OCI-LY1 (cell line): ENCODE measurements at regions not wholly inside any gene's neighbourhood (a gene's known extent, or its start where the extent isn't known, plus 50 kb on each side); places are given as distances from the start of the nearest gene placed in this dataset.

Source experiments
- CTCF ChIP-seq: fragments of 200-600 bp; sonication (generic), shearing (Covaris generic); IDR thresholded peaks from 2 replicates; pipeline ENCODE4 v1.5.1; 2017; ENCODE audit warnings: mild to moderate bottlenecking, antibody characterized with exemption, low read length, moderate library complexity, mixed read lengths
- EZH2 ChIP-seq: fragments of 200-600 bp; sonication (generic), shearing (Covaris generic); IDR thresholded peaks from 2 replicates; pipeline ENCODE4 v1.8.0; 2017; ENCODE audit warnings: borderline replicate concordance, mixed run types, mild to moderate bottlenecking, antibody characterized with exemption, low read length, moderate library complexity, mixed read lengths

- TF ChIP-seq EZH2 (no peak), CTCF (no peak)
Measured at GRCh38 chr16:86866986-86867722, 288.8 kb downstream of the FOXL1 start.
